HCT116 (cell line): ENCODE measurements at regions not wholly inside any gene's neighbourhood (a gene's known extent, or its start where the extent isn't known, plus 50 kb on each side); places are given as distances from the start of the nearest gene placed in this dataset.

ENCODE experiments used
- EZH2phosphoT487 ChIP-seq: fragments of 200-600 bp; IDR thresholded peaks from 2 replicates; pipeline ENCODE4 v1.6.1; 2018; ENCODE audit warnings: antibody characterized with exemption, borderline replicate concordance
- FOSL1 ChIP-seq: IDR thresholded peaks from 2 replicates; pipeline ENCODE4 v1.6.1; 2012; ENCODE audit warnings: low read depth
- MAX ChIP-seq: IDR thresholded peaks from 2 replicates; pipeline ENCODE4 v1.6.1; 2012
- POLR2AphosphoS5 ChIP-seq: IDR thresholded peaks from 2 replicates; pipeline ENCODE4 v1.6.1; 2011; ENCODE audit warnings: mild to moderate bottlenecking, low read depth, low read length, moderate library complexity
- YY1 ChIP-seq: IDR thresholded peaks from 2 replicates; pipeline ENCODE4 v1.6.1; 2011; ENCODE audit warnings: low read length, low read depth, moderate library complexity, mild to moderate bottlenecking; ENCODE audit not compliant: insufficient replicate concordance; ENCODE audit errors: extremely low read depth
- TF ChIP-seq, protein P1 (sequence below), 3 experiments: fragments of 200-600 bp in 1 of 3; sonication (generic) in 1 of 3; IDR thresholded peaks in 2 of 3; conservative IDR thresholded peaks in 1 of 3; 2 replicates each; pipeline ENCODE4 v1.5.1; 2012 to 2017; ENCODE audit warnings: low read depth in 2 of 3, low read length in 2 of 3, antibody characterized with exemption in 1 of 3, borderline replicate concordance in 1 of 3, control low read depth in 1 of 3, mild to moderate bottlenecking in 1 of 3, mixed read lengths in 1 of 3, mixed run types in 1 of 3, moderate library complexity in 1 of 3; ENCODE audit not compliant: insufficient read depth in 1 of 3
- TF ChIP-seq, protein P2 (sequence below): IDR thresholded peaks from 2 replicates; pipeline ENCODE4 v1.6.1; 2012; ENCODE audit warnings: low read depth

DNA sequence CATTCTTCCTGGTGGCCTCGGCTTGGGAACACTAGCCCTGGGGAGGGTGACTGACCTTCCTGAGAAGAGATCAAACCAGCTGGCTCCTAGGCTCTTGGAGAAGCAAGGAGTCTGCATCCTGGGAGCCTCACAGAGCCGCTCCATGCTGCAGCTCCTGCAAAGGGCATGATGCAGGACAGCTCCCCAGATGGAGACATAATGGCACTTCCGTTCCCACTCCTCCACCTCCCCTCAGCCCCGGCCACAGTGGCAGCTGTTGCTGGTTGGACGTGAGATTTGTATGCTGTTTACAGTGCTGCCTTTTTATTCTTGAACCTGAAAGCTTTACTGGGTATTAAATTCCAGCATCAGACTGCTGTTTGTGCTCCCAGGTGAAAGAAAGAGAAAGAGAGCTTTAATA is 83.7 kb upstream of the CTTNBP2NL start:
- no peak for TF ChIP-seq YY1
- TF ChIP-seq FOSL1 = no peak
- TF ChIP-seq, protein P1, sequence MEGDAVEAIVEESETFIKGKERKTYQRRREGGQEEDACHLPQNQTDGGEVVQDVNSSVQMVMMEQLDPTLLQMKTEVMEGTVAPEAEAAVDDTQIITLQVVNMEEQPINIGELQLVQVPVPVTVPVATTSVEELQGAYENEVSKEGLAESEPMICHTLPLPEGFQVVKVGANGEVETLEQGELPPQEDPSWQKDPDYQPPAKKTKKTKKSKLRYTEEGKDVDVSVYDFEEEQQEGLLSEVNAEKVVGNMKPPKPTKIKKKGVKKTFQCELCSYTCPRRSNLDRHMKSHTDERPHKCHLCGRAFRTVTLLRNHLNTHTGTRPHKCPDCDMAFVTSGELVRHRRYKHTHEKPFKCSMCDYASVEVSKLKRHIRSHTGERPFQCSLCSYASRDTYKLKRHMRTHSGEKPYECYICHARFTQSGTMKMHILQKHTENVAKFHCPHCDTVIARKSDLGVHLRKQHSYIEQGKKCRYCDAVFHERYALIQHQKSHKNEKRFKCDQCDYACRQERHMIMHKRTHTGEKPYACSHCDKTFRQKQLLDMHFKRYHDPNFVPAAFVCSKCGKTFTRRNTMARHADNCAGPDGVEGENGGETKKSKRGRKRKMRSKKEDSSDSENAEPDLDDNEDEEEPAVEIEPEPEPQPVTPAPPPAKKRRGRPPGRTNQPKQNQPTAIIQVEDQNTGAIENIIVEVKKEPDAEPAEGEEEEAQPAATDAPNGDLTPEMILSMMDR (IDR thresholded peaks at IDR 0.05 in 2 of 3, conservative IDR thresholded peaks at IDR 0.05 in 1 of 3; ENCODE audit: borderline replicate concordance in 1 of 3, insufficient read depth in 1 of 3, low read depth in 2 of 3, low read length in 2 of 3) = no peak
- TF ChIP-seq, protein P2, sequence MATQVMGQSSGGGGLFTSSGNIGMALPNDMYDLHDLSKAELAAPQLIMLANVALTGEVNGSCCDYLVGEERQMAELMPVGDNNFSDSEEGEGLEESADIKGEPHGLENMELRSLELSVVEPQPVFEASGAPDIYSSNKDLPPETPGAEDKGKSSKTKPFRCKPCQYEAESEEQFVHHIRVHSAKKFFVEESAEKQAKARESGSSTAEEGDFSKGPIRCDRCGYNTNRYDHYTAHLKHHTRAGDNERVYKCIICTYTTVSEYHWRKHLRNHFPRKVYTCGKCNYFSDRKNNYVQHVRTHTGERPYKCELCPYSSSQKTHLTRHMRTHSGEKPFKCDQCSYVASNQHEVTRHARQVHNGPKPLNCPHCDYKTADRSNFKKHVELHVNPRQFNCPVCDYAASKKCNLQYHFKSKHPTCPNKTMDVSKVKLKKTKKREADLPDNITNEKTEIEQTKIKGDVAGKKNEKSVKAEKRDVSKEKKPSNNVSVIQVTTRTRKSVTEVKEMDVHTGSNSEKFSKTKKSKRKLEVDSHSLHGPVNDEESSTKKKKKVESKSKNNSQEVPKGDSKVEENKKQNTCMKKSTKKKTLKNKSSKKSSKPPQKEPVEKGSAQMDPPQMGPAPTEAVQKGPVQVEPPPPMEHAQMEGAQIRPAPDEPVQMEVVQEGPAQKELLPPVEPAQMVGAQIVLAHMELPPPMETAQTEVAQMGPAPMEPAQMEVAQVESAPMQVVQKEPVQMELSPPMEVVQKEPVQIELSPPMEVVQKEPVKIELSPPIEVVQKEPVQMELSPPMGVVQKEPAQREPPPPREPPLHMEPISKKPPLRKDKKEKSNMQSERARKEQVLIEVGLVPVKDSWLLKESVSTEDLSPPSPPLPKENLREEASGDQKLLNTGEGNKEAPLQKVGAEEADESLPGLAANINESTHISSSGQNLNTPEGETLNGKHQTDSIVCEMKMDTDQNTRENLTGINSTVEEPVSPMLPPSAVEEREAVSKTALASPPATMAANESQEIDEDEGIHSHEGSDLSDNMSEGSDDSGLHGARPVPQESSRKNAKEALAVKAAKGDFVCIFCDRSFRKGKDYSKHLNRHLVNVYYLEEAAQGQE = no peak
- TF ChIP-seq POLR2AphosphoS5 = no peak
- no peak for TF ChIP-seq MAX
- TF ChIP-seq EZH2phosphoT487 = no peak
